H1 (cell line): ENCODE measurements at regions not wholly inside any gene's neighbourhood (a gene's known extent, or its start where the extent isn't known, plus 50 kb on each side); places are given as distances from the start of the nearest gene placed in this dataset.

ENCODE experiments used
- CTCF ChIA-PET: fragments of 300-600 bp; sonication (Branson Sonifier 250); formaldehyde crosslinking; loops from one replicate; lab custom pipeline; 2021; ENCODE audit not compliant: partially characterized antibody; lab: Charles Lee
- POLR2A ChIA-PET: fragments of 300-600 bp; sonication (Branson Sonifier 250); formaldehyde crosslinking; loops from one replicate; lab custom pipeline; 2021; ENCODE audit warnings: inconsistent platforms; ENCODE audit not compliant: partially characterized antibody; lab: Charles Lee
- DNase-seq, 2 experiments: peaks; one replicate each; pipeline versions ENCODE4 v3.0.0 to v3.0.0-alpha.2; 2010 to 2022; ENCODE audit warnings: low spot score in 2 of 2, low read depth in 1 of 2, mixed read lengths in 1 of 2
- FAIRE-seq: peaks from 2 replicates; lab custom pipeline; 2011; peaks lifted over from hg19 to GRCh38; lab: Jason Lieb, UNC
- H2AFZ ChIP-seq: 2 replicates; pipeline ENCODE4 v1.8.1; 2012; ENCODE audit warnings: low read length, inconsistent platforms
- H2AK5ac ChIP-seq: 2 replicates; pipeline ENCODE4 v1.6.1; 2013; ENCODE audit warnings: low read depth, low read length
- H2BK120ac ChIP-seq: replicated peaks from 2 replicates; pipeline ENCODE3; 2013; ENCODE audit warnings: low read depth, low read length, inconsistent platforms
- H2BK12ac ChIP-seq: 2 replicates; pipeline ENCODE4 v1.6.1; 2013; ENCODE audit warnings: low read depth, low read length
- H2BK15ac ChIP-seq: 2 replicates; pipeline ENCODE4 v1.6.1; 2013; ENCODE audit warnings: low read length
- H2BK20ac ChIP-seq: 2 replicates; pipeline ENCODE4 v1.6.1; 2013; ENCODE audit warnings: low read length
- H2BK5ac ChIP-seq: 2 replicates; pipeline ENCODE4 v1.6.1; 2013; ENCODE audit warnings: low read depth, low read length
- H3K14ac ChIP-seq: 2 replicates; pipeline ENCODE4 v1.6.1; 2013; ENCODE audit warnings: inconsistent platforms; ENCODE audit not compliant: insufficient read length
- H3K18ac ChIP-seq: 2 replicates; pipeline ENCODE4 v1.6.1; 2013; ENCODE audit warnings: low read length; ENCODE audit errors: extremely low read depth
- H3K23ac ChIP-seq: 2 replicates; pipeline ENCODE4 v1.6.1; 2013; ENCODE audit warnings: inconsistent platforms; ENCODE audit not compliant: insufficient read length
- H3K23me2 ChIP-seq: 2 replicates; pipeline ENCODE4 v1.6.1; 2013; ENCODE audit warnings: low read depth, low read length
- H3K27ac ChIP-seq: 2 replicates; pipeline ENCODE4 v1.6.1; 2011; ENCODE audit warnings: low read depth, low read length, inconsistent platforms
- H3K27me3 ChIP-seq, 4 experiments: replicated peaks in 1 of 4; 1 replicate in 1 of 4; 2 replicates in 3 of 4; pipeline versions ENCODE4 v1.6.1 to v1.8.1; 2011 to 2013; ENCODE audit warnings: low read length in 3 of 4, mild to moderate bottlenecking in 3 of 4, inconsistent platforms in 2 of 4, mixed read lengths in 2 of 4, moderate library complexity in 1 of 4; ENCODE audit not compliant: control insufficient read depth in 3 of 4, insufficient read depth in 3 of 4; ENCODE audit errors: extremely low read depth in 1 of 4
- H3K36me3 ChIP-seq, 4 experiments: 2 replicates each; pipeline versions ENCODE4 v1.6.1 to v1.8.1; 2011 to 2013; ENCODE audit warnings: mild to moderate bottlenecking in 4 of 4, low read length in 3 of 4, moderate library complexity in 2 of 4, control low read depth in 1 of 4, inconsistent platforms in 1 of 4; ENCODE audit not compliant: insufficient read depth in 4 of 4, control insufficient read depth in 2 of 4
- H3K4ac ChIP-seq: replicated peaks from 2 replicates; pipeline ENCODE3; 2013; ENCODE audit warnings: low read length, low read depth, mixed read lengths, inconsistent platforms; ENCODE audit not compliant: insufficient read length
- H3K4me1 ChIP-seq, 4 experiments: replicated peaks in 1 of 4; 1 replicate in 1 of 4; 2 replicates in 3 of 4; pipeline versions ENCODE4 v1.6.1 to v1.8.1; 2011 to 2013; ENCODE audit warnings: low read length in 3 of 4, inconsistent platforms in 2 of 4, mixed read lengths in 1 of 4; ENCODE audit not compliant: insufficient read depth in 4 of 4, control insufficient read depth in 3 of 4
- H3K4me2 ChIP-seq, 2 experiments: 2 replicates each; pipeline versions ENCODE4 v1.6.1 to v1.8.1; 2011 to 2013; ENCODE audit warnings: low read depth in 2 of 2, low read length in 2 of 2, control low read depth in 1 of 2, inconsistent platforms in 1 of 2, mild to moderate bottlenecking in 1 of 2; ENCODE audit not compliant: insufficient read depth in 1 of 2
- H3K4me3 ChIP-seq, 4 experiments: fragments of 200-600, 300-600 bp in 1 of 4; sonication (generic), shearing (Covaris generic), sonication (Bioruptor Twin) in 1 of 4; 2 replicates each; pipeline versions ENCODE4 v1.5.1 to v1.8.1; 2011 to 2016; ENCODE audit warnings: low read length in 4 of 4, low read depth in 3 of 4, control low read depth in 2 of 4, inconsistent platforms in 2 of 4, mild to moderate bottlenecking in 2 of 4, mixed read lengths in 1 of 4, moderate library complexity in 1 of 4; ENCODE audit not compliant: insufficient read depth in 2 of 4; ENCODE audit errors: extremely low read depth in 1 of 4
- H3K56ac ChIP-seq: replicated peaks from 2 replicates; pipeline ENCODE3; 2013; ENCODE audit warnings: low read depth, mild to moderate bottlenecking, mixed read lengths, low read length, inconsistent platforms; ENCODE audit not compliant: insufficient read length
- H3K79me1 ChIP-seq: 2 replicates; pipeline ENCODE4 v1.6.1; 2013; ENCODE audit warnings: low read depth, low read length, control low read depth
- H3K79me2 ChIP-seq, 2 experiments: 2 replicates each; pipeline versions ENCODE4 v1.6.1 to v1.8.1; 2012 to 2013; ENCODE audit warnings: low read length in 2 of 2, mild to moderate bottlenecking in 2 of 2, inconsistent platforms in 1 of 2; ENCODE audit not compliant: insufficient read depth in 2 of 2, control insufficient read depth in 1 of 2
- H3K9ac ChIP-seq, 4 experiments: replicated peaks in 1 of 4; 1 replicate in 1 of 4; 2 replicates in 3 of 4; pipeline versions ENCODE4 v1.6.1 to v1.8.1; 2011 to 2013; ENCODE audit warnings: low read depth in 3 of 4, low read length in 3 of 4, control low read depth in 2 of 4, mild to moderate bottlenecking in 2 of 4, moderate library complexity in 2 of 4, inconsistent platforms in 1 of 4; ENCODE audit errors: extremely low read depth in 1 of 4
- H3K9me3 ChIP-seq, 2 experiments: 2 replicates each; pipeline versions ENCODE4 v1.6.1 to v1.8.1; 2012 to 2013; ENCODE audit warnings: mild to moderate bottlenecking in 2 of 2, moderate library complexity in 2 of 2, control low read depth in 1 of 2, inconsistent platforms in 1 of 2, low read depth in 1 of 2, low read length in 1 of 2, mixed read lengths in 1 of 2; ENCODE audit not compliant: insufficient read depth in 2 of 2
- H4K20me1 ChIP-seq, 2 experiments: replicated peaks in 1 of 2; 2 replicates each; pipeline versions ENCODE3 to v1.8.1; 2011 to 2013; ENCODE audit warnings: inconsistent platforms in 2 of 2, low read length in 2 of 2, mild to moderate bottlenecking in 1 of 2; ENCODE audit not compliant: insufficient read depth in 2 of 2, control insufficient read depth in 1 of 2
- H4K5ac ChIP-seq: 2 replicates; pipeline ENCODE4 v1.6.1; 2013; ENCODE audit warnings: low read length, low read depth, mixed read lengths, inconsistent platforms; ENCODE audit not compliant: insufficient read length
- H4K8ac ChIP-seq: 2 replicates; pipeline ENCODE4 v1.8.0; 2013; ENCODE audit warnings: mild to moderate bottlenecking, moderate library complexity, low read length, inconsistent platforms; ENCODE audit not compliant: insufficient read depth; ENCODE audit errors: extremely low read depth
- H4K91ac ChIP-seq: replicated peaks from 2 replicates; pipeline ENCODE3; 2013; ENCODE audit warnings: low read length, mixed read lengths, inconsistent platforms; ENCODE audit not compliant: insufficient read length
- NANOG ChIP-seq: IDR thresholded peaks from 2 replicates; pipeline ENCODE4 v1.6.1; 2011; ENCODE audit warnings: low read length, low read depth, mild to moderate bottlenecking, inconsistent platforms; ENCODE audit not compliant: insufficient read depth, poor library complexity, severe bottlenecking
- SIRT6 ChIP-seq: IDR thresholded peaks from one replicate; pipeline ENCODE4 v1.7.1; 2012; ENCODE audit warnings: low read length, inconsistent platforms
- TBP ChIP-seq: IDR thresholded peaks from 2 replicates; pipeline ENCODE4 v1.6.1; 2011; ENCODE audit warnings: low read depth, low read length, improper control_type of control experiment
- WGBS, 2 experiments: shearing (Covaris generic) in 1 of 2; methylation state at CpG; one replicate each; pipeline versions ENCODE4 v1.1.6 to v1.1.7; 2013 to 2015; ENCODE audit warnings: low lambda C conversion rate in 2 of 2, mixed read lengths in 2 of 2, inconsistent platforms in 1 of 2, low coverage in 1 of 2, missing lambda C conversion rate in 1 of 2; ENCODE audit not compliant: insufficient replicate concordance in 2 of 2, insufficient coverage in 1 of 2, insufficient read length in 1 of 2; ENCODE audit errors: extremely low coverage in 1 of 2, missing lambda C conversion rate in 1 of 2; 5-methylcytosine and 5-hydroxymethylcytosine counted together

DNA sequence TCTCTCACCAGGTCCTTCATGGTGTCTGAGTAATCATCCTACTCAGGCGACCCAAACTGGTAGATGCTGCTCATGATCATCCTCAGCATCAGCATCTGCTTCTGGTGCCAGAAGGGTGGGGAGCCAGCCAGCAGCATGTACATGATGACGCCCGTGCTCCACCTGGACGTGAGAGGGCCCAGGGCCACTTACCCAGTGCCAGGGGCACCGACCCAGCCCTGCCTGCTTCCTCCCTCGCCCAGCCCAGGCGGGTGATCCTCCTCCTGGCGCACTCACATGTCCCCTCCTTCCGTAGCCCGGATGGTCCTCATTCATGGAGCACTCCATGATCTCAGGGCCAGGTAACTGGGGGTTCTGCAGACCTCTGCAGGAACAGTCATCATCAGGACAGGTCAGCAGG, 764.8 kb upstream of the ZNF722 start:
- CTCF ChIA-PET = no interaction called here
- no peak overlapping the region for H3K4me3 ChIP-seq
- H3K27me3 ChIP-seq = no peaks in the 10 kb centered on the region
- H4K8ac ChIP-seq = no peak overlapping the region
- no peak overlapping the region for H2BK120ac ChIP-seq
- FAIRE-seq = no peak
- WGBS, 2 experiments = 89% methylated on average over 8 of the region's 10 CpGs; no CpG with 5 or more reads in 1 of the 2 experiments
- no peaks in the 10 kb centered on the region for H3K79me2 ChIP-seq
- no peak overlapping the region for H4K91ac ChIP-seq
- no peaks in the 10 kb centered on the region for H3K36me3 ChIP-seq
- no peaks in the 10 kb centered on the region for H4K20me1 ChIP-seq
- H3K23me2 ChIP-seq = no peaks in the 10 kb centered on the region
- no peak overlapping the region for H2BK15ac ChIP-seq
- H2AK5ac ChIP-seq = no peak overlapping the region
- H2AFZ ChIP-seq = no peak overlapping the region
- H3K4ac ChIP-seq = no peak overlapping the region
- H3K4me1 ChIP-seq = no peaks in the 10 kb centered on the region
- H3K14ac ChIP-seq = no peak overlapping the region
- no peak overlapping the region for H3K4me2 ChIP-seq
- no peak overlapping the region for H3K18ac ChIP-seq
- POLR2A ChIA-PET = no interaction called here
- DNase-seq = no peak
- H3K27ac ChIP-seq = no peak overlapping the region
- H3K9ac ChIP-seq = no peak overlapping the region
- no peak overlapping the region for H2BK20ac ChIP-seq
- H2BK12ac ChIP-seq = no peak overlapping the region
- H3K23ac ChIP-seq = no peak overlapping the region
- peaks cover 10 to 45% of the 10 kb centered on the region in 2 experiments; a peak in 3 of 4 replicates for H3K9me3 ChIP-seq
- no peak overlapping the region for H2BK5ac ChIP-seq
- H4K5ac ChIP-seq = no peak overlapping the region
- H3K56ac ChIP-seq = no peak overlapping the region
- H3K79me1 ChIP-seq = no peaks in the 10 kb centered on the region
- TF ChIP-seq SIRT6 = no peak
- TF ChIP-seq NANOG = no peak
- TF ChIP-seq TBP = no peak
